ENCODE measurements at regions not wholly inside any gene's neighbourhood (a gene's known extent, or its start where the extent isn't known, plus 50 kb on each side); places are given as distances from the start of the nearest gene placed in this dataset.

DNA sequence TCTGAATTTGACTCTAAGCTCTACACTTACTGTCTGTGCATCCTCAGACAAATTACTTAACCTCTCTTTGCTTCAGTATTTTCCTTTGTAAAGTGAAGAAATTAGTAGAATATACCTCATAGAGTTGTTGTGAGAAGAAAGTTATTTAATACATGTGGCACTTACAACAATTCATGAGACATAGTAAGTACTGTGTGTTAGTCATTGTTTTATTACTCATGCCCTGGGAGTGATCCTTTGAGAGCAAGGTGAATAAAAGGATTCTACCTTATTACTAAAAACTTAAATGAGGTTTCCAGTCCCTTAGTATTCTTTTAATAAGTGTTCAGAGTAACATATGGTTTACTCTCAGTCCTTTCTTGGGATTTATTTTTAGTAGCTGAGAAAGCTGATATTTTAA lies 233.6 kb upstream of the MAP3K7 start:
- Mint-ChIP-seq H3K4me1 (ENCODE audit: low read depth) (no peaks in the 10 kb centered on the region), H3K9me3 (no peaks in the 10 kb centered on the region), H3K27me3 (peaks cover 3% of the 10 kb centered on the region), H3K36me3 (ENCODE audit: low read depth) (no peaks in the 10 kb centered on the region), H3K27ac (no peak overlapping the region), H3K4me3 (no peak overlapping the region)
- intact Hi-C loops (cut with micrococcal nuclease) = no loop called here
- TF ChIP-seq, protein P1, sequence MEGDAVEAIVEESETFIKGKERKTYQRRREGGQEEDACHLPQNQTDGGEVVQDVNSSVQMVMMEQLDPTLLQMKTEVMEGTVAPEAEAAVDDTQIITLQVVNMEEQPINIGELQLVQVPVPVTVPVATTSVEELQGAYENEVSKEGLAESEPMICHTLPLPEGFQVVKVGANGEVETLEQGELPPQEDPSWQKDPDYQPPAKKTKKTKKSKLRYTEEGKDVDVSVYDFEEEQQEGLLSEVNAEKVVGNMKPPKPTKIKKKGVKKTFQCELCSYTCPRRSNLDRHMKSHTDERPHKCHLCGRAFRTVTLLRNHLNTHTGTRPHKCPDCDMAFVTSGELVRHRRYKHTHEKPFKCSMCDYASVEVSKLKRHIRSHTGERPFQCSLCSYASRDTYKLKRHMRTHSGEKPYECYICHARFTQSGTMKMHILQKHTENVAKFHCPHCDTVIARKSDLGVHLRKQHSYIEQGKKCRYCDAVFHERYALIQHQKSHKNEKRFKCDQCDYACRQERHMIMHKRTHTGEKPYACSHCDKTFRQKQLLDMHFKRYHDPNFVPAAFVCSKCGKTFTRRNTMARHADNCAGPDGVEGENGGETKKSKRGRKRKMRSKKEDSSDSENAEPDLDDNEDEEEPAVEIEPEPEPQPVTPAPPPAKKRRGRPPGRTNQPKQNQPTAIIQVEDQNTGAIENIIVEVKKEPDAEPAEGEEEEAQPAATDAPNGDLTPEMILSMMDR (IDR thresholded peaks at IDR 0.05) = no peak
- no peak for ATAC-seq
- CTCF ChIA-PET = no interaction called here
- POLR2A ChIA-PET = no interaction called here
- no peak for DNase-seq

DNA sequence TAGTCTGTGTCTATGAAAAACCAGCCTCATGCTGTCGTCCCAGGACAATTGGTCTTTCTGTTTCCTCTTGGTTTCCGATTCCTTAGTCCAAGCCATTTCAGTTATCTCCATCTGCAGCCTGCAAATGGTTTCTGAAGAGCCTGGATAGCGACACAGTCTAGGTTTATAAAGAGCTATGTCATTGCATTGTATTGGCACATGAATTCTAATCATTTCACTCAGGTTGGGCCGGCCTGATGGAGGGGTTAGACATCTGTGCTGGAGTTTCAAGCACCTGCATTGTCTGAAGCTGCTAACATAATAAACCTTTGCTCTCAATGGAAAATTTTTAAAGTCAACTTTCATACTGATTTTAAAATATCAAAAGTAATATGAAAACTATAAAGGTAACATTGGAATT lies 232.6 kb upstream of the MAP3K7 start:
- no peak for DNase-seq
- POLR2A ChIA-PET = no interaction called here
- Mint-ChIP-seq H3K27ac (no peak overlapping the region), H3K4me1 (ENCODE audit: low read depth) (no peaks in the 10 kb centered on the region), H3K36me3 (ENCODE audit: low read depth) (no peaks in the 10 kb centered on the region), H3K4me3 (no peak overlapping the region), H3K9me3 (peaks cover 2% of the 10 kb centered on the region), H3K27me3 (peaks cover 3% of the 10 kb centered on the region)
- intact Hi-C loops (cut with micrococcal nuclease) = no loop called here
- TF ChIP-seq, protein P1 (IDR thresholded peaks at IDR 0.05) = no peak
- no peak for ATAC-seq
- CTCF ChIA-PET = interaction anchor here (0.7 kb wide), 1 partner anchor 55 kb away, joined by 3 read pairs; no protein-coding TSS in a partner anchor

DNA sequence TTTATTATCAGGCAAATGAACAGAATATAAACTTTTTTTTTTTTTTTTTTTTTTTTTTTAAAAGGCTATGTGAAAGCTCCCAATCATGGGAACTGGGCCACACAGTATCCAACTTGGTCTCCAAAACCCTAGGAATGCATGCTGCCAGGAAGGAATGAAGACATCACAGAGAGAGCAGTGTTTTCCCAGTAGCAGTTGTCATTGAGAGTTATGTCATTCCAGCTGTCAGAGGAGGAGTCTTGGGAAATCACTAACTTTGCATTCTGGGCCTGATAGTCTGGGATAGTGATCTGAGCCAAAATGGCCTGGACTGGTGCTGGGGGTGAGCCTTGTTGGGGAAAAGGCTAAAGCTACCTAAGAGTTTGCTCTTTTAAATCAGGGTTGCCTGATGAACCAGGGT lies 231.3 kb upstream of the MAP3K7 start:
- peaks cover 3% of the 10 kb centered on the region for H3K27me3 Mint-ChIP-seq
- peaks cover 2% of the 10 kb centered on the region for H3K9me3 Mint-ChIP-seq
- no peaks in the 10 kb centered on the region for H3K4me1 Mint-ChIP-seq (ENCODE audit: low read depth)
- ATAC-seq = no peak
- TF ChIP-seq, protein P1 (IDR thresholded peaks at IDR 0.05) = no peak
- no peak for DNase-seq
- CTCF ChIA-PET = no interaction called here
- POLR2A ChIA-PET = no interaction called here
- no peaks in the 10 kb centered on the region for H3K36me3 Mint-ChIP-seq (ENCODE audit: low read depth)
- intact Hi-C loops (cut with micrococcal nuclease) = no loop called here
- no peak overlapping the region for H3K27ac Mint-ChIP-seq
- no peak overlapping the region for H3K4me3 Mint-ChIP-seq

DNA sequence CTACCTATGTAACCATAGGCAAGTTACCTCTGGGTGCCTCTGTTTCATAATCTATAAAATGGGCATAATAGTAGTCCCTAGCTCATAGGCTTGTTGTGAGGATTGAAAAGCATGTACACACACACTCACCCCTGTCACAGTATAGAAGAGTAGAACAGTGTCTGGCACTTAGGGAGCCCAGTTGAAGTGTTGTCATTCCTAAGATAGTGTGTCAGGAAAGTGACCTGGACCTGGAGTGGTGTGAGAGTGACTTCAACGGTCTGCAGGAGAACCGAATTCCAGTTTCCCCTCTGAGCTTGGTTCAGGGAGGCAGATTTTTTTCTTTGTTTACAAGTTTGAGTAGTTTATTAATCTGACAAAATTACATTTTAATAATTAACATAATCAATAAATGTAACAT lies 229.9 kb upstream of the MAP3K7 start:
- H3K27me3 Mint-ChIP-seq = peaks cover 3% of the 10 kb centered on the region
- ChIA-PET POLR2A (no interaction called here), CTCF (no interaction called here)
- no peak for DNase-seq
- peaks cover 2% of the 10 kb centered on the region for H3K9me3 Mint-ChIP-seq
- intact Hi-C loops (cut with micrococcal nuclease) = no loop called here
- no peaks in the 10 kb centered on the region for H3K36me3 Mint-ChIP-seq (ENCODE audit: low read depth)
- no peak for ATAC-seq
- H3K27ac Mint-ChIP-seq = no peak overlapping the region
- TF ChIP-seq, protein P1 (IDR thresholded peaks at IDR 0.05) = no peak
- H3K4me1 Mint-ChIP-seq (ENCODE audit: low read depth) = no peaks in the 10 kb centered on the region
- H3K4me3 Mint-ChIP-seq = no peak overlapping the region

DNA sequence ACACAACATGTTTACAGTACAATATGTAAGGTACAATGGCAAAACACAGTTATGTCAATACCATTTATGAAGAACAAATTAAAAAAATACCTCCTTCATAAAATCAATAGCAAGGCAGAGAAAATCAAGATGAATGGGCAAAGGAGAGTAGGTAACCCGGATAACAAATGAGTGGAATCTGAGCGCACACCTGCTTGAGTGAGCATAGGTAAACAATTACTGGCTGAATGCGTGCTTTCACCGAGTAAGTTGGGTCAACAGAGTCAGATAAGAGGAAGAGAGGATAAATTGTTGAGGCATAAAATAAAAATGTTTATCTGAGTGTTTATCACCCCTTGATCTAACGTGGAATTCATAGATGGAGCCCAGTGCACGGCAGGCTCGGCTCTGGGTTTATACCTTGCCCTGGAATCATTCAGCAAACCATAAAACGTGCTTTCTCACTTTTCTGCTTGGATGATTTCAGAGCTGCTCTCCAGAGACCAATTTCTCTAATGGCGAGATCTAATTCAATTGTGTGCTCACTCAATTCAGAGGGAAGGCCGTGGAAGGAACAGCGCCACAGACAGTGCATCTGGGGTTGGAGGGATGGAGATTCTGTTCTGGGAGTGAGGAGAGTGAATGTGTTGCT lies 224.8 kb upstream of the MAP3K7 start:
- Mint-ChIP-seq H3K9me3 (peaks cover 2% of the 10 kb centered on the region), H3K4me1 (ENCODE audit: low read depth) (no peaks in the 10 kb centered on the region), H3K36me3 (ENCODE audit: low read depth) (no peaks in the 10 kb centered on the region), H3K27ac (no peak overlapping the region), H3K4me3 (no peak overlapping the region), H3K27me3 (peaks cover under 1% of the 10 kb centered on the region)
- TF ChIP-seq, protein P1 (IDR thresholded peaks at IDR 0.05) = no peak
- ChIA-PET CTCF (no interaction called here), POLR2A (no interaction called here)
- DNase-seq = no peak
- intact Hi-C loops (cut with micrococcal nuclease) = no loop called here
- no peak for ATAC-seq

All from activated CD8-positive, alpha-beta T cell treated with anti-CD3 and anti-CD28 coated beads for 36 hours (primary cell).